NCI-H2227 (cell line): ENCODE measurements at regions not wholly inside any gene's neighbourhood (a gene's known extent, or its start where the extent isn't known, plus 50 kb on each side); places are given as distances from the start of the nearest gene placed in this dataset.
"Not testable (repeated sequence)": the region's sequence is repeated elsewhere in the genome, so short reads cannot be mapped to it uniquely, and the experiment has no call there.

Experiments used
- DNase-seq: peaks from one replicate; lab custom pipeline; 2025; ENCODE audit not compliant: unreplicated experiment; lab: John Stamatoyannopoulos, UW

GRCh38 chr3:20921112-20921511, 735.1 kb upstream of the SGO1 start:
- not testable (repeated sequence) for DNase-seq

- DNase-seq: no peak
Measured at GRCh38 chr3:20916951-20917606, 731.1 kb upstream of the SGO1 start.

GRCh38 chr3:20914310-20914709, 728.3 kb upstream of the SGO1 start:
- no peak for DNase-seq

GRCh38 chr3:20912406-20912805, 726.4 kb upstream of the SGO1 start:
- DNase-seq: no peak

DNA sequence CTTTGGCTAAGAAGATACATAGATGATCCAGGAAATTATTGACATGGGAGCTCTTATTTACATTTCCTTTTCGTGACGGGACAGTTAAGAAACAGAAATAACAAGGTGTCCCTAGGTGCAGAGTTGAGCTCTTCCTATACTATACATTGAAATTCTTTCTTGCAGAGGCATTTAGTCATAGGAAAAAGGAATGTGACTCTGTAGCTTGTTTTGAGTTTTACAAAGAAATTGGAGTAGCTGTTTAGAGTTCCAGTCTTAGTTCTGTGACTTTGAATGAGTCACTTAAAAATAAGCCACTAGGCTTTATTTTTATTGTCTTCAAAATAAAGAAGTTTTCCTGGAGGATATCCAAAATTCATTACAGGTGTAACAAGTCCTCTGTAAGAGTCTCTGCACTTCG, 723.5 kb upstream of the SGO1 start:
- no peak for DNase-seq

DNA sequence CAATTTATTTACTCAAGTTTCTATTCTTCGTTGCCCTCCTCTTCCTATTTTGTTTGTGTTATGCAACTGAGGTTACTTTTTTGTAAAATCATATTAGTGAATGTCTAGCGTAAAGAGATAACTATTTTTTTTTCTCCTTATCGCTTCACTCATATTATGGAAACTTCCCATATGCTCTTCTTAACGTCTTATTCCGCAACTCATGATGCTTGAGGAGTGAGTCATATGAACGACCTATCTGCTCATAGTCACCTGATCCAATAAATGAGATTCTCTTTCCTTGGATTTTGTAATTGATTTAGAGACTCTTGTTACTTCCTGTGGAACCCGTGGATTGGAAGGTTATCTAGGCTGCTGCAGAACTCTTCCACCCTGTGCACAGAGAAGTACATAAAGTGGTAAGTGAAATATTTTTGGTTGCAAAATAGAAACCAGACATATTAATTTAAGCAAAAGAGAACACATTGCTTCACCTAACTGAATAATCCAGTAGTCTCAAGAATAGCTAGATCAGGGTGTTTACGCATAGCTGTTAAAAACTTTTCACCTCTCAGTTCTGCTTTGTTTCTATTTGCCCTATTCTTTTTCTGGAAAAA, 719.3 kb upstream of the SGO1 start:
- DNase-seq: no peak

GRCh38 chr3:20904671-20905070, 718.7 kb upstream of the SGO1 start:
- DNase-seq: no peak

- no peak for DNase-seq
Measured at GRCh38 chr3:20898962-20899361, 713.0 kb upstream of the SGO1 start.

- DNase-seq: no peak
Measured at GRCh38 chr3:20890111-20890519, 704.1 kb upstream of the SGO1 start.

DNA sequence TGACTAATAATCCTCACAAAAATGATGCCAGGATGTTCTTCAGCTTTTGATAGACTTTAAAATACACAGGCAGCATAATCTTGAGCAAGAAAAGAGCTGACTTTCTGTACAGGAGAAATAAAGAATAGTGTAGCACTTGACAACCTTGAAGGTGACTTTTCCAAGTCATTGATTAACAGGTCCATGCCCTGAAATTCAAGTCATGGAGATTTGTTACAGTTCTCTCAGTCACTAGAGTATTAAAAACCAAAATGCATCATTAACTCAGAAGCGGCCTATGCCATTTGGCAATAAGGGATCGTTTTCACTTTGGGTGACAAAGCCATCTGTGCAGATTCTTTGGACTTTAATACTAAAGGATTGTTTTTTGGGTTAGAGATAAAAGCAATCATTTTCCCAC, 692.7 kb upstream of the SGO1 start:
- DNase-seq: no peak

- no peak for DNase-seq
Measured at GRCh38 chr3:20873235-20873634, 687.2 kb upstream of the SGO1 start.

DNA sequence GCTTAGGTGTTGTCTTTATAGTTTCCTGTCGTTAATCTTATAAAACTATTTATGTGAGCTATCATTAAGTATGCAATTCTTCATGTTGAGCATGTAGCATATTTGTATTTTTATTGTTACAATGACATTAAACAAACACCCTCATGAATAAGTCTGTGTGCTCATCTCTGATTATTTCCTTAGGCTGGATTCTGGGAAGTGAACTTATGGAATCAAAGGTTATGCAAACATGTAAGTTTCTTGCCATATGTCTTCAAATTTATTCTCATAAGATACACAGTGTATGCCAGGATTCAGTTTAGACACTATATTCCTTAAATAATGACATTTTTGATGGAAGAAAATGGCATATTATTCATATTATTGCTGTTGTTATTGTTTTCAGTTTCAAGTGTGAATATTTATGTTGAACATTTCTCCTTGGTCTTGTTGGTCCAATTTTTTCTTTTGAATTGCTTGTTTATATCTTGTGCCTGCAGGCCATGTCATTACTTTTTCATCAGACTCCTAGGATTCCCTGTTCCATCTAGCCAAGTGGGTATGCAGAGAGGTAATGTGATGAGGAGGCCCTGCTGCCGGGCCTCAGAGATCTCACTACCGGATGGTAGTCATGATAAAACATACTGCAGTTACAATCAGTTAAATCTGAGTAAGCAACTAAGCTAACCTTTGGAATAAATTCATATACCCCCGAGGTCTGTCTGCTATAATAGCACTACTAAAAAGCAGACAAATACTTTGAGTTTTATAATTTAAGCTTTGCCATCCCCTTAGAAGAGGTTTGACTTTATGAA, 684.3 kb upstream of the SGO1 start:
- no peak for DNase-seq

GRCh38 chr3:20865803-20866202, 679.8 kb upstream of the SGO1 start:
- DNase-seq: no peak

GRCh38 chr3:20861454-20861853, 675.4 kb upstream of the SGO1 start:
- DNase-seq: no peak

GRCh38 chr3:20857636-20858035, 671.6 kb upstream of the SGO1 start:
- DNase-seq: no peak

DNA sequence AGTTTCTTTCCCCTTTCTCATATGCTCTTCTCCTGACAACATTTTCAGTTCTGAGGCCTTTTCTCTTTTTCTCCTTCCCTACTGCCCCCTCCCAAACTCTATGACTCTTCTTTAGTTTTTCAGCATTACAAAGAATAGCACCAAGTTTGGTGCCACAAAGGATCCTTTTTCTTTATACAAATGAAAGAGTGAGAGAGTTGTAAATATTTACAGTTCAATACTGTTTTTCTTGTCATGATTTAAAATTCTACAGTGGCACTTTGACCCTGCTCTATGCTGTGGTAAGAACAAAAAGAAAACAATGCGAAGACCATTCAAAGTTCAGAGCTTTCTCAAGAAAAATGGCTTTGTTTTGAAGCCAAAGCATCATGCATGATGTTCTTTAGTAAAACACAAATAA, 667.9 kb upstream of the SGO1 start:
- DNase-seq: no peak

DNA sequence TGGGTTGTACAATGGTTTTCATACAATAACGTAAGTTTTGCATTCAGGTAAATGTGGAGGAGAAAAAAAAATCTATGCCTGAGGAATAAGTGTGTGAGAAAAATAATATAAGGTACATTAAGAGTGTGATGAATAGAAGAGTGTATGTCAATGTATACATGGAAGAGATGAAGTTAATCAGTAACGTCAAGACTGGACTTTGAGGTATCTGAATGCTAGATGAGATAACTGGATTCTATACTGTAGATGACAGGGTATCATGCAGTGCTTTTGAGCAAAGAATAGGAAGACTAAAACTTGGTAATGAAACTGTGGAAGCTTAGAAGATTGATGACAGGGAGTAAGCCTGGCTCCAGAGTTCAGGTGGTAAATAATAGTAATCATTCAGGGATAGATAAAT, 666.7 kb upstream of the SGO1 start:
- DNase-seq: no peak

DNA sequence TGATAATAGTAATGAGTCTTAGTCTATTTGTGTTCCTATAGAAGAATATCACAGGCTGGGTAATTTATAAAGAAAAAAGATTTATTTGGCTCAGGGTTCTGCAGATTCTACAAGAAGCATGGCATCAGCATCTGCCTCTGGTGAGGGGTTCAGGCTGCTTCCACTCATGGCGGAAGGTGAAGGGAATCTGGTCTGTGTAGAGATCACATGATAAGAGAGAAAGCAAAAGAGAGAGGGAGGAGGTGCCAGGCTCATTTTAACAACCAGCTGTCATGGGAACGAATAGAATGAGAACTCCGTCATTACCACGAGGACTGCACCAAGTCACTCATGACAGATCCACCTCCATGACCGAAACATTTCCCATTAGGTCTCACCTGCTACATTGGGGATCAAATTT, 664.0 kb upstream of the SGO1 start:
- DNase-seq: no peak

DNA sequence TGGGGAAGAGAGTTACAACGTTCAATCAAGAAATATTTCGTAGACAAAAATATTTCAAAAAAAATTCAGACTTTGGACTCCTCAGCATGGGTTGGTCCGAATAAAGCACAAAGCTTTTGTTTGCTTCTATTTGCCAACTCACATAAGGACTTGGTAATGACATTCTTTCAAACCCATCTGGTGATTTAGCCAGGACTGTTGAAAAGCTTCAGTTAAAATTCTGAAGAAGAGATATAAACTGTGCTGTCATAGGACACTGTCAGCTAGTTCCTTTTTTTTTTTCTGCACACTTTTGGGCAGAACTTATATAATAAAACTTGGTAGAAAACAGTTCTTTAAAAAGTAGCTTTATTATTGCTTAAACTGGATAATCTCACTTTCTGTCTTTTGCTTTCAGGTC, 660.8 kb upstream of the SGO1 start:
- DNase-seq: no peak

DNA sequence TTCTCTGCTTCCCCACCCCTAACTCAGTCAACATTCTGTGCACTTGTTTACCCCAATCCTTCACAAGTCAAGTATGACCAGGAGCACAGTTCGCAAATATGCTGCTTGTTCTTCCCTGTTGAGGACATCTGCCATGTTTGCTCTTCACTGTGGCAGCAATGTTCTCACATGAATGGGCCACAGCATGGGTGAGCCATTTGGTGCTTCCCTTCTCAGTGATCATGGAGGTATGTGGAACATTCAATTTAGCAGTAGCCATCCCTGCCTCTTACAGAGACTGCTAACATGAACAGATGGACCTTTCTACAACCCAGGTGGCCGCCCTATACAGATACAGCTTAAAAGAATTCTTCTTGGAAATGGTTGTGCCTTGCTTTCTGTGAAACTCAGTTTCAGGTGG, 660.1 kb upstream of the SGO1 start:
- DNase-seq: no peak

DNA sequence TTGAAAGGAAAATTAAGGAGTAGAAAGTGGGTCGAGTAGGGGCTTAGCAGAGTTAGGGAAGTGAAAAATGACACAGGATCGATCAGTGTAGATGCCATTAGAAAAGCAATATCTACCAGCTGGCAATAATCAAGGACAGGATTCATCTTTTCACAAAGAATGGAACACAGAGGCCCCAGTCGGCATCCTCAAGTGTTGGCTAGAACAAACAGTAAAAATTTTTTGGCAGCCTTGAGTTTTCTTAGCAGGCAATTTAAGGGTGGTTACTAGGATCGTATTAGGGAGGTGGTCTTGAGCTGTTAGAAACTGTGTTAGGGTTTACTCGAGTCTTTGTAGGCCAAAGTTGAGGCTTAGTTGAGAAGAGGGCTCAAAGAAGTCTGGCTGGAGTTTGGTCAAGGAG, 658.8 kb upstream of the SGO1 start:
- no peak for DNase-seq
